ENCODE measurements at regions not wholly inside any gene's neighbourhood (a gene's known extent, or its start where the extent isn't known, plus 50 kb on each side); places are given as distances from the start of the nearest gene placed in this dataset.

DNA sequence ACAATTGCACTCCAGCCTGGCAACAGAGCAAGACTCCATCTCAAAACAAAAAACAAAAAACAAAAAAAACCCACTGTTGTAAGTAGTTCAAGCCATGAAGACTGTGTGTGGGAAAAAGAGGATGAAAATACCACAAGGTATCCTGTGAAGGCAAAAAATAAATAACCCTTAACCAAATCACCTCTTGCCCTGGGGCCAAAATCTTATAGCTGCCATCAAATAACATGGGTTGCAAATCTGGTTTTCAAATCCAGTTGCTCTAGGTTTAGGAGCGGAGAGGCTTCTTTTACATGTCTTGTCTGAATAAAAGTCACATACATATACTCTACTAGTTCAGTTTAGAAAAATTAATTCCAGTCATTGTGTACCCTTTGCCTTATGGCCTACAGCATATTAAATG is 87.0 kb upstream of the STT3B start:
- H3K27me3 Mint-ChIP-seq = no peaks in the 10 kb centered on the region
- no peaks in the 10 kb centered on the region for H3K36me3 Mint-ChIP-seq (ENCODE audit: low read depth)
- ATAC-seq (no peak), DNase-seq (no peak)
- peaks cover 18% of the 10 kb centered on the region for H3K4me1 Mint-ChIP-seq
- no peaks in the 10 kb centered on the region for H3K9me3 ChIP-seq (ENCODE audit: control insufficient read depth, low read length, poor library complexity, severe bottlenecking)
- H3K27ac Mint-ChIP-seq = peak overlapping the region; percentile 16
- H3K4me3 Mint-ChIP-seq = no peak overlapping the region

DNA sequence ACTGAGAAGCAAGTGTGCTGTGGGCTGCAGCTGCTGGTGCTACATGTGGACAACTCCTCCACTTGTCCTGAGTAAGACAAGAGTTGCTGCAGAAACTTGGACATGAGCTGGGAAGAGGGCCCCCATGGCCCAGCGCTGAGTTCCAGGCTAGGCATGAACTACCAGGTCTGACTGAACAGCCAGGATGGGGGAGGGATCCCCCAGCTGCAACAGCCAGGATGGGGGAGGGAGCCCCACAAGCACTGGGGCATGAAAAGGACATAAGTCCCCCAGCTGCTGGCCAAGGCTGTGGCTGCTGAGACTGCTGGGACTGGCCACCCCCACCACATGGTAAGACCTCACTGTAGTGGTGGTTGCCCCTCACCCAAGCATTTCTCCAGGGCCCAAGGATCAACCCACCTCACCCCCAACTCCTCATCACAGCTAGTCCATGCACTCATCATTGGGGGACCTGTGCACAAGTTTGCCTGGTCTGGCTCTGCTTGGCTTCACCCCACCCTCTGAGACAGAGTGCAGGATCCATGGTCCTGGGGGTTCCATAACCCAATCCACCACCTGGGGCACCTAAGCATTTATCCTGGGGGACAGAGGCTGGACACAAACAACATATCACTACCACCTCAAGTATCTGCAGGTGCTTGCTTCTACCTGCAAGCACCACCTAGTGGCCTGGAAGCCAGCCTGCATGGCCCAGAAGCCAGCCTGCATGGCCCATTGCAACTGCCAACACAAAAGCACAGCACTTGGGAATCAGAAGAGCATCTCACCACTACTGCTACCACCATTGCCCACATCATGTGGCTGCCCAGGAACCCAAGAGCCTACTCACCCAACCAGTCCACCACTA is 84.5 kb upstream of the STT3B start:
- Mint-ChIP-seq H3K4me1 (peaks cover 14% of the 10 kb centered on the region), H3K27ac (no peak overlapping the region), H3K36me3 (ENCODE audit: low read depth) (no peaks in the 10 kb centered on the region), H3K27me3 (no peaks in the 10 kb centered on the region), H3K4me3 (no peak overlapping the region)
- H3K9me3 ChIP-seq (ENCODE audit: control insufficient read depth, low read length, poor library complexity, severe bottlenecking) = no peaks in the 10 kb centered on the region
- ATAC-seq (peak; percentile 54), DNase-seq (no peak)

DNA sequence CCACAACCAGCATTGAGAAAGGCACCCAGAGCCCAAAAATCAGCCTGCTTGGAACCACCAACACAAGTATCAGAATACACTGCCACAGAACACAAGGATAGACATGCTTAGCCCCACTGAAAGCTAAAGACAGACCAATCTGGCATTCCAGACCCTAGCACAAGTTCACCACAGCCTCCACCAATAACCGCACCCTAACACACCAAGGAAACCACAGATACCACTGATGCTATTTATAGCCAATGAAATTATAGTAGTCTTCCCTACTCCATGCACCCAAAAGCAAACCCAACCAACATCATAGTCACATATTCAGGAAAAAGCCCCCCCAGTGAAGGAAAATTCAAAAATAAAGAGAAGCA is 83.9 kb upstream of the STT3B start:
- H3K27ac Mint-ChIP-seq = no peak overlapping the region
- ATAC-seq = no peak

DNA sequence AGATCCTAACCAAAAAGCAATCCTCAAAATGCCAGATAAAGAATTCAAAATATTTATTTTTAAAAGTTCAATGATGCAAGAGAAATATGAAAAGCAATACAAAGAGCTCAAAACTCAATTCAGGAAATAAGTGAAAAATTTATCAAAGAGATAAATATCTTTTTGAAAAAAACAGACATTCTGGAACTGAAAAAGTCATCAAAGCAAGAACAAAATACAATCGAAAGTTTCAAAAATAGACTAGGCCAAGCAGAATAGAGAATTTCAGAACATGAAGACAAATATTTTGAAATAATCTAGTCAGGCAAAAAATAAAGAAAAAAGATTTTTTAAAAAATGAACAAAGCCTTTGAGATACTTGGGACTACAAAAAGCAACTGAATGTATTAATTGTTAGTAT is 83.4 kb upstream of the STT3B start:
- no peak overlapping the region for H3K27ac Mint-ChIP-seq
- DNase-seq (no peak), ATAC-seq (no peak)
- no peak overlapping the region for H3K4me3 Mint-ChIP-seq
- no peaks in the 10 kb centered on the region for H3K36me3 Mint-ChIP-seq (ENCODE audit: low read depth)
- no peaks in the 10 kb centered on the region for H3K27me3 Mint-ChIP-seq
- H3K4me1 Mint-ChIP-seq = peaks cover 12% of the 10 kb centered on the region
- no peaks in the 10 kb centered on the region for H3K9me3 ChIP-seq (ENCODE audit: control insufficient read depth, low read length, poor library complexity, severe bottlenecking)

More for the DNA sequence above, 83.9 kb upstream of the STT3B start:
- H3K27me3 Mint-ChIP-seq = no peaks in the 10 kb centered on the region
- peaks cover 12% of the 10 kb centered on the region for H3K4me1 Mint-ChIP-seq
- H3K36me3 Mint-ChIP-seq (ENCODE audit: low read depth) = no peaks in the 10 kb centered on the region
- H3K4me3 Mint-ChIP-seq = no peak overlapping the region
- no peaks in the 10 kb centered on the region for H3K9me3 ChIP-seq (ENCODE audit: control insufficient read depth, low read length, poor library complexity, severe bottlenecking)
- no peak for DNase-seq

DNA sequence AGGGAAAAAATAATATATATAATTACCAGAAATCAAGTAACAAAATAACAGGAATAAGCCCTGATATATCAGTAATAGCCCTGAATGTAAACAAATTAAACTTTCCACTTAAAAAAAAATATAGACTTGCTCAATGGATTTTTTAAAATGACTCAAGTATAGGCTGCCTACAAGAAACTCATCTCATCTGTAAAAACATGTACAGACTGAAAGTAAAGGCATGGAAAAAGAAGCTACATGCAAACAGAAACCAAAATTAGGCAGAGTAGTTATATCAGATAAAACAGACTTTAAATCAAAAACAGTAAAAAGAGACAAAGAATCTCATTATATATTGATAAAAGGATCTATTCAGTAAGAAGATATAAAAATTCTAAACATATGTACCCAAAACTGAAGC is 82.4 kb upstream of the STT3B start:
- H3K9me3 ChIP-seq (ENCODE audit: control insufficient read depth, low read length, poor library complexity, severe bottlenecking) = no peaks in the 10 kb centered on the region
- DNase-seq = no peak
- Mint-ChIP-seq H3K36me3 (ENCODE audit: low read depth) (no peaks in the 10 kb centered on the region), H3K27me3 (no peaks in the 10 kb centered on the region), H3K27ac (no peak overlapping the region), H3K4me3 (no peak overlapping the region), H3K4me1 (peaks cover 8% of the 10 kb centered on the region)
- no peak for ATAC-seq

DNA sequence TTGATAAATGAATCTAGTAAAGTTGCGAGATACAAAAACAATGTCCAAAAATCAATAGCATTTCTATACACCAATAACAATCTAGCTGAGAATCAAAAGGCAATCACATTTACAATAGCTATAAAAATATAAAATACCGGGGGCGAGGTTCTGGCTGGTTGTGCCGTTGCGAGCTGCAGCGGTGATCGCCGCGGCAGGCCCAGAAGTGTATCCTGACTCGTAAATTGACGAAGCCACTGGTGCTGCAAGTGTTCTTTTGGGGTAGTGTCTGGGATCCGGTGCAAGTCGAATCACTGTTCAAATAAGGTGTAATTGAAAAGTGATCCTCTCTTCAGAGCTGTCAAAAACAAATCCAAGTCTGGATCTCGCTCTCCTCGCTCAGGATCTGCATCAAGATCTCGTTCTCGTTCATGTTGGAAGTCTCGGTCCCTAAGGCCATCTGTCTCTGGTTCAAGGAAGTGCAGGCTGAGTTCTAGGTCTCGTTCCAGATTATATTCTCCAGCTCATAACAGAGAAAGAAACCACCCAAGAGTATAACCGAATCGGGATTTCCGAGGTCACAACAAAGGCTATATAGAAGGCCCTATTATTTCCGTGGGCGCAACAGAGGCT is 80.1 kb upstream of the STT3B start:
- Mint-ChIP-seq H3K4me1 (peaks cover 8% of the 10 kb centered on the region), H3K27ac (no peak overlapping the region), H3K36me3 (ENCODE audit: low read depth) (no peaks in the 10 kb centered on the region), H3K27me3 (no peaks in the 10 kb centered on the region), H3K4me3 (no peak overlapping the region)
- no peak for DNase-seq
- ATAC-seq = no peak
- H3K9me3 ChIP-seq (ENCODE audit: control insufficient read depth, low read length, poor library complexity, severe bottlenecking) = no peaks in the 10 kb centered on the region

DNA sequence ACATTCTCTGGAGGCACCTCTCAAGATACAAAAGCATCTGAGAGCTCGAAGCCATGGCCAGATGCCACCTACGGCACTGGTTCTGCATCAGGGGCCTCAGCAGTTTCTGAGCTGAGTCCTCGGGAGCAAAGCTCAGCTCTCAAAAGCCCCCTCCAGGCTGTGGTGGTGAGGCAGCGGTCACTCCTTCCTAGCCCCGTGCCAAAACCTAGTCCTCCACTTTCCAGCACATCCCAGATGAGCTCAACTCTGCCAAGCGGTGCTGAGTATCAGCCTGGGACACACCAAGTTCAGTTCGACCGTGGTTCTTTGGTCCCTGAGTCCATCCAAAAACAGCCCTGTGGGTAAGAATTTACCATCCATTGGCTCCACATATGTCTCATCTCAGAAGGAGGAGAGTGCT is 79.3 kb upstream of the STT3B start:
- peaks cover 7% of the 10 kb centered on the region for H3K4me1 Mint-ChIP-seq
- no peaks in the 10 kb centered on the region for H3K9me3 ChIP-seq (ENCODE audit: control insufficient read depth, low read length, poor library complexity, severe bottlenecking)
- DNase-seq (no peak), ATAC-seq (no peak)
- no peaks in the 10 kb centered on the region for H3K36me3 Mint-ChIP-seq (ENCODE audit: low read depth)
- no peak overlapping the region for H3K27ac Mint-ChIP-seq
- H3K27me3 Mint-ChIP-seq = no peaks in the 10 kb centered on the region
- H3K4me3 Mint-ChIP-seq = no peak overlapping the region

DNA sequence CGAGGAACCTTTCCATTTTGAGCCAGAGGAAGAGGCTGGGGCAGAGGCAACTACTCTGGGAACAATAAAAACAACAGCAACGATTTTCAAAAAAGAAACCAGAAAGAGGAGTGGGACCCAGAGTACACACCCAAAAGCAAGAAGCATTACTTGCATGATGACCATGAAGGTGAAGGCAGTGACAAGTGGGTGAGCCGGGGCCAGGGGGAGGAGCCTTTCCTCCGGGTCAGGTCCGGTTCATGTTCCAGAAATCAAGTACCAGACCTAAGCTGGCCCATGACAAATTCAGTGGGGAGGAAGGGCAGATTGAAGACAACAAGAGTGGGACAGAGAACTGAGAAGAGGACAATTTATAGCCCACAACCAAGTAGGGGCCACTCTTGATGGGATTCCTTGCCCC is 77.2 kb upstream of the STT3B start:
- H3K27me3 Mint-ChIP-seq = no peaks in the 10 kb centered on the region
- H3K4me1 Mint-ChIP-seq = peaks cover 5% of the 10 kb centered on the region
- ATAC-seq = no peak
- H3K4me3 Mint-ChIP-seq = no peak overlapping the region
- no peaks in the 10 kb centered on the region for H3K9me3 ChIP-seq (ENCODE audit: control insufficient read depth, low read length, poor library complexity, severe bottlenecking)
- H3K27ac Mint-ChIP-seq = no peak overlapping the region
- H3K36me3 Mint-ChIP-seq (ENCODE audit: low read depth) = no peaks in the 10 kb centered on the region
- no peak for DNase-seq

DNA sequence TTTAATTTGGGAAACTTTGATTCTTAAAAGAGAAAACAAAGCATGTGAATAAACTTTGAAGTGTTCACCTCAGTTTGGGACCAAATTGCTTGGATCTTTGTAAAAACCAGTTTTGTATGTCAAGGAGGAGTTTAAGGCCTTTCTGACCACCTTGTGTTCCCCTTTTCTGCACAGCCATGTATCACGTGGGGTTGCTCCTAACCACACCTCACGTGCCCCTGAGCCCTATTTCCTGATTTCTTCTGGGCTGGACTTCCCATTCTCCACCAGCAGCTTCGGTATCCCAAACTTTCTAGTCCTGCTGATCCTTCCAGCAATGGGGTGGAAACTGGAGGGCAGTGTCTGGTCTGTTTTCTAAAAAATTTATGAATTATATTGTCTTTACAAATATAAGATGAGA is 76.4 kb upstream of the STT3B start:
- H3K4me1 Mint-ChIP-seq = peaks cover 5% of the 10 kb centered on the region
- no peaks in the 10 kb centered on the region for H3K9me3 ChIP-seq (ENCODE audit: control insufficient read depth, low read length, poor library complexity, severe bottlenecking)
- DNase-seq (no peak), ATAC-seq (no peak)
- H3K27ac Mint-ChIP-seq = no peak overlapping the region
- H3K36me3 Mint-ChIP-seq (ENCODE audit: low read depth) = no peaks in the 10 kb centered on the region
- no peaks in the 10 kb centered on the region for H3K27me3 Mint-ChIP-seq
- no peak overlapping the region for H3K4me3 Mint-ChIP-seq

DNA sequence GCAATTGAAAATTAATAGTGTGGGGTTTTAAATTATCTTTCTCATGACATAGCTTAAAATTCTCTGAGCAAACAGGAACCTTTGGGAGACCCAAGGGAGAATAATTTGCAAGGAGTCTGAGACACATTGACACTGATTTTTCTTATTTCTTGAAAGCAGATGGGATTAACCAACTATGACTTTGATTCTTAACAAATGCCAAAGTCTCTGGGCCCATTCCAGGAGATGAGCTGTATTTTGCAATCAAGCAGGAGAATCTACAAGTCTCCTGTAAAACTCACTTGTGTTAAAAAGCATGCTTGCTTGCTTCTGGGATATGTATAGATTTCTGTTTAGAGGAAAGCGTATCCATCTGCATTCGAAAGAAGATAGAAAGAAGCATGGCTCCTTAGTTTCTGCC is 71.3 kb upstream of the STT3B start:
- no peaks in the 10 kb centered on the region for H3K27me3 Mint-ChIP-seq
- no peak overlapping the region for H3K4me3 Mint-ChIP-seq
- no peaks in the 10 kb centered on the region for H3K36me3 Mint-ChIP-seq (ENCODE audit: low read depth)
- DNase-seq = no peak
- ATAC-seq = no peak
- H3K27ac Mint-ChIP-seq = peak overlapping the region; percentile 94
- no peaks in the 10 kb centered on the region for H3K9me3 ChIP-seq (ENCODE audit: control insufficient read depth, low read length, poor library complexity, severe bottlenecking)
- H3K4me1 Mint-ChIP-seq = peaks cover 36% of the 10 kb centered on the region

DNA sequence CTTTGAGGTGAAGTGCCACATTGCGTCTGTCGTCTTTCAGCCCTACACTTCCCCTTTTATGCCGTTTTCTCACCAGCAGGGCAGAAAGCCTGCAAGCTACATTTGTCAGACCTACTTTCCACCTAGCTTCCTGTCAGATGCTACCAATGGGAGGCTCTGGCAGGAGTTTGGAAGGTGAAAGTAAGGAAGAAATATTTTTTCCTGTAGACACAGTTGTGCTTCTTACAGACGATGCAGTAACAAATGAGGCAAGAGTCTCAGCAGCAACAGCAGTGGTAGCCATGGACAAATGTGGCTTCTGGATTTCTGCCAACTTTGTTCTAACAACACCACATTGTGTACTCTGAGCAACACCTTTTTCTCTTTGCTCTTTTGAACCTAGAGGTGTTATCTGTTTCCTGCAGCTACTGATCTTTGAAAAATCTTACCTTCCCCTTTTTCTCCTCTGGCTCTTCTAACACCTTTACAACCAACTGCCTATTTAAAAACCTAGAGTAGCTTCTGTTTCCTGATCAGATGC is 70.6 kb upstream of the STT3B start:
- DNase-seq (peak in 1 of 3 donors; percentile 15), ATAC-seq (peak; percentile 92)
- Mint-ChIP-seq H3K27me3 (no peaks in the 10 kb centered on the region), H3K27ac (peak overlapping the region; percentile 94), H3K4me3 (peak overlapping the region; percentile 75), H3K36me3 (ENCODE audit: low read depth) (no peaks in the 10 kb centered on the region), H3K4me1 (peaks cover 36% of the 10 kb centered on the region)
- H3K9me3 ChIP-seq (ENCODE audit: control insufficient read depth, low read length, poor library complexity, severe bottlenecking) = no peaks in the 10 kb centered on the region

DNA sequence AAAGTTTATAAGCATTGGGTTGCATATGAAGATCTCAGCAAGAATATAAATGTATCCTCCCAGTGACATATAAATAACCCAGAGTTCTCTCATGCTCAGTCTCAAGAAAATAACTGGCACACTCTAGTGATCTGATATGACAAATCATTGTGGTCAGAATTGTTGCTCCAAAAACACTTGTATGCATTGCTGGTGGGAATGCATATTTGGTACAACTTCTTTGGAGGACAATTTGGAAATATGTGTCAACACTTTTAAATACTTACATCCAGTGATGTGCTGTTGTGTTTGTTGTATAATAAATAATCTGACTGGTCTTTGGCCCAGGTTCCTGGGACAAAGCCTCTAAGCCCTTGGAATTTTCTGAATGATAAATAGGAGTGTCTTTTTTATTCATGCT is 66.7 kb upstream of the STT3B start:
- H3K27me3 Mint-ChIP-seq = no peaks in the 10 kb centered on the region
- H3K4me1 Mint-ChIP-seq = peaks cover 35% of the 10 kb centered on the region
- DNase-seq (no peak), ATAC-seq (no peak)
- no peaks in the 10 kb centered on the region for H3K36me3 Mint-ChIP-seq (ENCODE audit: low read depth)
- H3K4me3 Mint-ChIP-seq = no peak overlapping the region
- H3K9me3 ChIP-seq (ENCODE audit: control insufficient read depth, low read length, poor library complexity, severe bottlenecking) = no peaks in the 10 kb centered on the region
- H3K27ac Mint-ChIP-seq = no peak overlapping the region

DNA sequence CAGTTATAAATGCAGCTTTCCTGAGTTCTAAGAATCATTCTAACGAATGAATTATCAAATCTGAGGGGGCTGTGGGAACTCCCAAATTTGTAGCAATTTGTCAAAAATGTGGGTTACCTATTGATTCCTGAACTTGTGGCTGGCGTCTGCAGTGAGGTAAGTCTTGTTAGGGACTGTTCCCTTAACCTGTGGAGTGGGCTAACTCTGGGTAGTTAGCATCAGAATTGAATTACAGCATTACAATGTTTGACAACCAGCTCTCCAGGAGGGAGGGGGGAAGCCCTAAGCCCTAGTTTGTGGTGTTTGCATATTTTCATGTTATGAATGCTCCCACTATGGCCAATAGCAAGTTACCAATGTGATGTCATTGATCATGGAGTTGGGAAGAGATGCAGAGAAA is 65.9 kb upstream of the STT3B start:
- DNase-seq = no peak
- Mint-ChIP-seq H3K27ac (no peak overlapping the region), H3K4me1 (peaks cover 32% of the 10 kb centered on the region), H3K4me3 (no peak overlapping the region), H3K27me3 (no peaks in the 10 kb centered on the region), H3K36me3 (ENCODE audit: low read depth) (no peaks in the 10 kb centered on the region)
- no peak for ATAC-seq
- no peaks in the 10 kb centered on the region for H3K9me3 ChIP-seq (ENCODE audit: control insufficient read depth, low read length, poor library complexity, severe bottlenecking)

DNA sequence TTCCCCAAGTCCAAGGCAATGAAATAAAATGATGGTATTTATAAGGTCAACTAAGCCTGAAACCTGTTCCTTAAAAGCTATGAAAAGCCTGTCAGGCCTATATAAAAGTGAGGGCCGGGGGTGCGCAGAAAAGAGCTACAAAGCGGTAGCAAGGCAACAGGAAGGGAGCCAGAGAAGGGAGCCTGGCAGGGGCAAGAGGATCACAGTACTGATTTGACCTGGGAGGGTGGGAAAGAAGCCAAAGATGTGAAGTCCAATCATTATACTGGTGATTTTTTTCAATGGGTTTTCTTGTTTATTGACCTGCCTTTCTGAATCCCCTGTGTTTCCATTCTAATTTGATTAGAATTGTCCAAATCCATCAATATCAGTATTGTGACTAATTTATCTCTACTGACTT is 64.3 kb upstream of the STT3B start:
- H3K36me3 Mint-ChIP-seq (ENCODE audit: low read depth) = no peaks in the 10 kb centered on the region
- H3K4me1 Mint-ChIP-seq = peaks cover 16% of the 10 kb centered on the region
- no peaks in the 10 kb centered on the region for H3K27me3 Mint-ChIP-seq
- no peaks in the 10 kb centered on the region for H3K9me3 ChIP-seq (ENCODE audit: control insufficient read depth, low read length, poor library complexity, severe bottlenecking)
- H3K4me3 Mint-ChIP-seq = no peak overlapping the region
- ATAC-seq (no peak), DNase-seq (no peak)
- no peak overlapping the region for H3K27ac Mint-ChIP-seq
